IMR-90 (cell line): ENCODE measurements at regions not wholly inside any gene's neighbourhood (a gene's known extent, or its start where the extent isn't known, plus 50 kb on each side); places are given as distances from the start of the nearest gene placed in this dataset.

Experiments used
- ATAC-seq: fragments of 200-7000 bp; cut with Tn5 transposase; 2 replicates; pipeline ENCODE4 v1.9.1; 2020; ENCODE audit warnings: low read depth, mild to moderate bottlenecking, moderate library complexity
- BruUV-seq: library from RNA; stranded (reverse); fragments of 400-500 nt; replicated peaks from 2 replicates; lab custom pipeline; 2021; lab: Mats Ljungman, UMichigan
- CTCF ChIA-PET: fragments of 300-600 bp; formaldehyde crosslinking; extraction: SDS; loops from one replicate; lab custom pipeline; 2021; ENCODE audit warnings: antibody characterized with exemption; lab: Yijun Ruan, JAX
- POLR2A ChIA-PET: fragments of 300-600 bp; sonication (Branson Sonifier 250); formaldehyde crosslinking; loops from one replicate; lab custom pipeline; 2022; ENCODE audit warnings: antibody characterized with exemption; ENCODE audit not compliant: unreplicated experiment; lab: Charles Lee
- DNase-seq: peaks from one replicate; pipeline ENCODE4 v3.0.0; 2013
- H2AFZ ChIP-seq: replicated peaks from 2 replicates; pipeline ENCODE3; 2013; ENCODE audit warnings: low read length, mild to moderate bottlenecking; ENCODE audit not compliant: poor library complexity
- H2AK5ac ChIP-seq: 2 replicates; pipeline ENCODE4 v1.6.1; 2013; ENCODE audit warnings: low read depth, low read length, inconsistent platforms
- H2AK9ac ChIP-seq: replicated peaks from 2 replicates; pipeline ENCODE3; 2013; ENCODE audit warnings: mild to moderate bottlenecking, low read depth, low read length, moderate library complexity; ENCODE audit not compliant: poor library complexity
- H2BK120ac ChIP-seq: 2 replicates; pipeline ENCODE4 v1.6.1; 2013; ENCODE audit warnings: low read depth, low read length, inconsistent platforms
- H2BK15ac ChIP-seq: 3 replicates; pipeline ENCODE4 v1.6.1; 2013; ENCODE audit warnings: low read depth, low read length, inconsistent platforms
- H2BK20ac ChIP-seq: 2 replicates; pipeline ENCODE4 v1.6.1; 2013; ENCODE audit warnings: low read depth, mild to moderate bottlenecking, inconsistent platforms, low read length, moderate library complexity
- H2BK5ac ChIP-seq: 2 replicates; pipeline ENCODE4 v1.6.1; 2013; ENCODE audit warnings: mild to moderate bottlenecking, low read depth, low read length, inconsistent platforms; ENCODE audit not compliant: poor library complexity, severe bottlenecking
- H3K14ac ChIP-seq: replicated peaks from 2 replicates; pipeline ENCODE4 v1.6.1; 2013; ENCODE audit warnings: low read depth, low read length, inconsistent platforms
- H3K18ac ChIP-seq: 2 replicates; pipeline ENCODE4 v1.6.1; 2013; ENCODE audit warnings: low read depth, low read length, control low read depth
- H3K23ac ChIP-seq: 2 replicates; pipeline ENCODE4 v1.6.1; 2013; ENCODE audit warnings: low read depth, low read length, inconsistent platforms
- H3K27ac ChIP-seq: 2 replicates; pipeline ENCODE4 v1.5.1; 2013; ENCODE audit warnings: mild to moderate bottlenecking, control low read depth, low read length; ENCODE audit not compliant: insufficient read depth
- H3K27me3 ChIP-seq: 2 replicates; pipeline ENCODE4 v1.6.1; 2013; ENCODE audit warnings: low read length; ENCODE audit not compliant: control insufficient read depth, insufficient read depth
- H3K36me3 ChIP-seq: 2 replicates; pipeline ENCODE4 v1.6.1; 2013; ENCODE audit warnings: low read length, mixed read lengths; ENCODE audit not compliant: control insufficient read depth, insufficient read depth
- H3K4ac ChIP-seq: 2 replicates; pipeline ENCODE4 v1.6.1; 2013; ENCODE audit warnings: low read depth, low read length, inconsistent platforms
- H3K4me1 ChIP-seq: 2 replicates; pipeline ENCODE4 v1.6.1; 2013; ENCODE audit warnings: low read length, mixed read lengths; ENCODE audit not compliant: control insufficient read depth, insufficient read depth
- H3K4me2 ChIP-seq: 2 replicates; pipeline ENCODE4 v1.6.1; 2013; ENCODE audit warnings: low read depth, mild to moderate bottlenecking, control low read depth, low read length, moderate library complexity
- H3K4me3 ChIP-seq: 2 replicates; pipeline ENCODE4 v1.5.1; 2013; ENCODE audit warnings: low read depth, mild to moderate bottlenecking, control low read depth, low read length, moderate library complexity; ENCODE audit not compliant: insufficient read depth
- H3K56ac ChIP-seq: 2 replicates; pipeline ENCODE4 v1.6.1; 2013; ENCODE audit warnings: low read length, inconsistent platforms; ENCODE audit not compliant: insufficient read depth; ENCODE audit errors: extremely low read depth
- H3K79me1 ChIP-seq, 2 experiments: 2 replicates each; pipeline ENCODE4 v1.6.1; 2013; ENCODE audit warnings: low read length in 2 of 2, inconsistent platforms in 1 of 2, low read depth in 1 of 2
- H3K9ac ChIP-seq: 2 replicates; pipeline ENCODE4 v1.6.1; 2013; ENCODE audit warnings: low read depth, low read length, control low read depth
- H3K9me1 ChIP-seq: 2 replicates; pipeline ENCODE4 v1.6.1; 2013; ENCODE audit warnings: low read length, inconsistent platforms; ENCODE audit not compliant: insufficient read depth
- H3K9me3 ChIP-seq: 2 replicates; pipeline ENCODE4 v1.6.1; 2013; ENCODE audit warnings: low read length; ENCODE audit not compliant: control insufficient read depth, insufficient read depth
- H4K20me1 ChIP-seq: 2 replicates; pipeline ENCODE4 v1.6.1; 2013; ENCODE audit warnings: low read length, inconsistent platforms; ENCODE audit not compliant: insufficient read depth
- H4K5ac ChIP-seq: 2 replicates; pipeline ENCODE4 v1.6.1; 2013; ENCODE audit warnings: mild to moderate bottlenecking, low read depth, low read length, control low read depth
- H4K8ac ChIP-seq, 2 experiments: 2 replicates each; pipeline ENCODE4 v1.6.1; 2013; ENCODE audit warnings: low read depth in 2 of 2, low read length in 2 of 2, control low read depth in 1 of 2, inconsistent platforms in 1 of 2
- H4K91ac ChIP-seq: 2 replicates; pipeline ENCODE4 v1.6.1; 2013; ENCODE audit warnings: low read depth, low read length, inconsistent platforms; ENCODE audit not compliant: insufficient read depth
- BHLHE40 ChIP-seq: fragments of 150-350 bp; IDR thresholded peaks from 2 replicates; pipeline ENCODE4 v1.6.1; 2016; ENCODE audit warnings: mild to moderate bottlenecking, low read depth, low read length
- CEBPB ChIP-seq: IDR thresholded peaks from 2 replicates; pipeline ENCODE4 v1.6.1; 2012; ENCODE audit warnings: low read depth, low read length, improper control_type of control experiment
- CHD1 ChIP-seq: IDR thresholded peaks from 2 replicates; pipeline ENCODE4 v1.6.1; 2012; ENCODE audit warnings: low read depth, low read length, improper control_type of control experiment
- CTCF ChIP-seq: conservative IDR thresholded peaks from 2 replicates; pipeline ENCODE4 v1.5.1; 2012; ENCODE audit warnings: mild to moderate bottlenecking, low read depth, low read length, improper control_type of control experiment
- ELK1 ChIP-seq: fragments of 150-350 bp; IDR thresholded peaks from 2 replicates; pipeline ENCODE4 v1.6.1; 2016; ENCODE audit warnings: low read depth, mild to moderate bottlenecking, low read length, moderate library complexity, borderline replicate concordance
- FOS ChIP-seq: fragments of 150-350 bp; IDR thresholded peaks from 2 replicates; pipeline ENCODE4 v1.6.1; 2016; ENCODE audit warnings: low read depth, low read length
- MAFK ChIP-seq: IDR thresholded peaks from 2 replicates; pipeline ENCODE4 v1.6.1; 2012; ENCODE audit warnings: low read depth, low read length, improper control_type of control experiment
- MAZ ChIP-seq: IDR thresholded peaks from 2 replicates; pipeline ENCODE4 v1.6.1; 2012; ENCODE audit warnings: low read depth, mild to moderate bottlenecking, low read length, improper control_type of control experiment, moderate library complexity, borderline replicate concordance
- MXI1 ChIP-seq: IDR thresholded peaks from 2 replicates; pipeline ENCODE4 v1.6.1; 2012; ENCODE audit warnings: low read depth, mild to moderate bottlenecking, low read length, moderate library complexity, borderline replicate concordance
- NFE2L2 ChIP-seq: fragments of 150-350 bp; IDR thresholded peaks from 2 replicates; pipeline ENCODE4 v1.6.1; 2016; ENCODE audit warnings: low read depth, mild to moderate bottlenecking, low read length
- POLR2A ChIP-seq: IDR thresholded peaks from 2 replicates; pipeline ENCODE4 v1.6.1; 2012; ENCODE audit warnings: mild to moderate bottlenecking, low read depth, low read length
- RAD21 ChIP-seq: IDR thresholded peaks from 2 replicates; pipeline ENCODE4 v1.6.1; 2012; ENCODE audit warnings: low read length, improper control_type of control experiment
- RCOR1 ChIP-seq: IDR thresholded peaks from 2 replicates; pipeline ENCODE4 v1.6.1; 2012; ENCODE audit warnings: mild to moderate bottlenecking, low read length, improper control_type of control experiment; ENCODE audit not compliant: insufficient replicate concordance
- RFX5 ChIP-seq: IDR thresholded peaks from 2 replicates; pipeline ENCODE4 v1.8.0; 2012; ENCODE audit warnings: low read depth, mild to moderate bottlenecking, low read length, moderate library complexity
- SMC3 ChIP-seq: fragments of 150-350 bp; IDR thresholded peaks from 2 replicates; pipeline ENCODE4 v1.6.1; 2016; ENCODE audit warnings: low read depth, mild to moderate bottlenecking, antibody characterized with exemption, low read length, moderate library complexity
- WGBS, 2 experiments: methylation state at CpG; one replicate each; pipeline versions ENCODE4 v1.1.5 to v1.1.7; 2013; ENCODE audit warnings: missing lambda C conversion rate in 2 of 2; ENCODE audit not compliant: insufficient read length in 1 of 2; ENCODE audit errors: extremely low coverage in 2 of 2; 5-methylcytosine and 5-hydroxymethylcytosine counted together
- dilution Hi-C: fragments of 300-500 bp; cut with HindIII; formaldehyde crosslinking; loops from one replicate; pipeline ENCODE4 v1.14.3; 2018; ENCODE audit warnings: low sequenced_read_pairs; ENCODE audit not compliant: unreplicated experiment
- in situ Hi-C: fragments of 300-500 bp; cut with MboI; formaldehyde crosslinking; loops from 3 replicates; pipeline ENCODE4 v1.14.3; 2019; ENCODE audit warnings: low sequenced_read_pairs, inconsistent platforms, mixed read lengths
- intact Hi-C: fragments of 100-400 bp; cut with micrococcal nuclease; formaldehyde crosslinking; loops from 2 replicates; pipeline ENCODE4 v1.10.0; 2022
- TF ChIP-seq, protein P1 (sequence below): fragments of 150-350 bp; IDR thresholded peaks from 2 replicates; pipeline ENCODE4 v1.6.1; 2017; ENCODE audit warnings: mild to moderate bottlenecking, antibody characterized with exemption, low read length, low read depth

- POLR2A ChIA-PET = no interaction called here
- BruUV-seq = no TSS peak
- Histone ChIP-seq H3K9ac (no peak overlapping the region), H2BK20ac (no peak overlapping the region), H2BK5ac (no peak overlapping the region), H2BK15ac (no peak overlapping the region), H3K56ac (no peak overlapping the region), H2AFZ (no peak overlapping the region), H4K91ac (no peak overlapping the region), H3K79me1 (no peaks in the 10 kb centered on the region), H3K18ac (no peak overlapping the region), H3K14ac (no peak overlapping the region), H4K20me1 (no peaks in the 10 kb centered on the region; the same call in 1 of the 2 replicates), H2AK5ac (no peak overlapping the region), H3K4me3 (no peak overlapping the region), H3K9me1 (no peaks in the 10 kb centered on the region), H3K27ac (no peak overlapping the region), H3K4me2 (no peak overlapping the region), H3K4me1 (no peaks in the 10 kb centered on the region), H2AK9ac (no peak overlapping the region), H3K4ac (no peak overlapping the region), H3K27me3 (peaks cover 62% of the 10 kb centered on the region), H2BK120ac (no peak overlapping the region), H4K5ac (no peak overlapping the region), H3K23ac (no peak overlapping the region), H3K36me3 (no peaks in the 10 kb centered on the region), H4K8ac (no peak overlapping the region), H3K9me3 (no peaks in the 10 kb centered on the region)
- TF ChIP-seq BHLHE40 (no peak), POLR2A (no peak), RAD21 (no peak), SMC3 (no peak), MAFK (no peak), RCOR1 (no peak), FOS (no peak), CHD1 (no peak), RFX5 (no peak), NFE2L2 (no peak), CEBPB (no peak), CTCF (no peak), MXI1 (no peak), MAZ (no peak), ELK1 (no peak)
- TF ChIP-seq, protein P1, sequence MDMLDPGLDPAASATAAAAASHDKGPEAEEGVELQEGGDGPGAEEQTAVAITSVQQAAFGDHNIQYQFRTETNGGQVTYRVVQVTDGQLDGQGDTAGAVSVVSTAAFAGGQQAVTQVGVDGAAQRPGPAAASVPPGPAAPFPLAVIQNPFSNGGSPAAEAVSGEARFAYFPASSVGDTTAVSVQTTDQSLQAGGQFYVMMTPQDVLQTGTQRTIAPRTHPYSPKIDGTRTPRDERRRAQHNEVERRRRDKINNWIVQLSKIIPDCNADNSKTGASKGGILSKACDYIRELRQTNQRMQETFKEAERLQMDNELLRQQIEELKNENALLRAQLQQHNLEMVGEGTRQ = no peak
- ATAC-seq (no peak), DNase-seq (no peak)
- intact Hi-C loops = no loop called here
- WGBS, 2 experiments = 24% methylated on average over 4 of the region's 4 CpGs; no CpG with 5 or more reads in 1 of the 2 experiments
- dilution Hi-C loops = no loop called here
- CTCF ChIA-PET = no interaction called here
- in situ Hi-C loops = no loop called here
Observed at GRCh38 chr15:77737238-77738037, 104.7 kb upstream of the LINGO1 start.
